ENCODE measurements at regions not wholly inside any gene's neighbourhood (a gene's known extent, or its start where the extent isn't known, plus 50 kb on each side); places are given as distances from the start of the nearest gene placed in this dataset.
A peak's percentile ranks its signal among the peaks of the same experiment; 100 is the strongest.

- no peak for DNase-seq
Measured at GRCh38 chr16:79914961-79915720, 314.6 kb upstream of the MAF start.

- no peak for DNase-seq
Measured at GRCh38 chr16:79912592-79913310, 312.2 kb upstream of the MAF start.

- no peak for DNase-seq
Measured at GRCh38 chr16:79911660-79912059, 311.1 kb upstream of the MAF start.

- no peak for DNase-seq
Measured at GRCh38 chr16:79909571-79909970, 309.0 kb upstream of the MAF start.

GRCh38 chr16:79903471-79903870 lies 302.9 kb upstream of the MAF start:
- DNase-seq: no peak

GRCh38 chr16:79902351-79902750 lies 301.8 kb upstream of the MAF start:
- no peak for DNase-seq

GRCh38 chr16:79901522-79901921 lies 301.0 kb upstream of the MAF start:
- no peak for DNase-seq

- DNase-seq: no peak
Measured at GRCh38 chr16:79899716-79900115, 299.2 kb upstream of the MAF start.

- DNase-seq: no peak
Measured at GRCh38 chr16:79899316-79899715, 298.8 kb upstream of the MAF start.

- DNase-seq: no peak
Measured at GRCh38 chr16:79898703-79899102, 298.2 kb upstream of the MAF start.

GRCh38 chr16:79897453-79898146 lies 297.1 kb upstream of the MAF start:
- DNase-seq: peak; percentile 81

- DNase-seq: no peak
Measured at GRCh38 chr16:79897104-79897452, 296.5 kb upstream of the MAF start.

GRCh38 chr16:79895917-79896203 lies 295.3 kb upstream of the MAF start:
- DNase-seq: no peak

GRCh38 chr16:79895053-79895916 lies 294.7 kb upstream of the MAF start:
- DNase-seq: no peak

GRCh38 chr16:79893445-79893844 lies 292.9 kb upstream of the MAF start:
- DNase-seq: no peak

- no peak for DNase-seq
Measured at GRCh38 chr16:79892278-79892677, 291.7 kb upstream of the MAF start.

- no peak for DNase-seq
Measured at GRCh38 chr16:79891458-79891857, 290.9 kb upstream of the MAF start.

GRCh38 chr16:79887541-79888540 lies 287.3 kb upstream of the MAF start:
- no peak for DNase-seq

GRCh38 chr16:79885320-79885719 lies 284.8 kb upstream of the MAF start:
- peak; percentile 73 for DNase-seq

- DNase-seq: no peak
Measured at GRCh38 chr16:79883494-79883893, 283.0 kb upstream of the MAF start.

GRCh38 chr16:79882340-79883005 lies 281.9 kb upstream of the MAF start:
- no peak for DNase-seq

All from islet precursor cell (in vitro differentiated cells).